Spinal cord (tissue), 10 donors: ENCODE measurements at regions not wholly inside any gene's neighbourhood (a gene's known extent, or its start where the extent isn't known, plus 50 kb on each side); places are given as distances from the start of the nearest gene placed in this dataset. TPM values are rescaled to one million over a fixed set of nuclear protein-coding genes. Genes with fewer than 3 reads are reported as not detected.

Experiments
- DNase-seq, 6 donors: peaks; one replicate each; pipeline versions ENCODE4 v3.0.0 to v3.0.0-alpha.2; 2013 to 2015; ENCODE audit warnings: low spot score in 6 of 6, low read depth in 4 of 6
- H3K27ac ChIP-seq: one replicate; pipeline ENCODE4 v1.5.1; 2013; ENCODE audit warnings: low read depth, low read length, control low read depth
- H3K27me3 ChIP-seq: one replicate; pipeline ENCODE4 v1.6.1; 2013; ENCODE audit warnings: low read length; ENCODE audit not compliant: control insufficient read depth, insufficient read depth
- H3K36me3 ChIP-seq: one replicate; pipeline ENCODE4 v1.6.1; 2013; ENCODE audit warnings: low read length; ENCODE audit not compliant: control insufficient read depth, insufficient read depth
- H3K4me1 ChIP-seq: one replicate; pipeline ENCODE4 v1.6.1; 2013; ENCODE audit warnings: low read length; ENCODE audit not compliant: control insufficient read depth, insufficient read depth
- H3K4me3 ChIP-seq: one replicate; pipeline ENCODE4 v1.5.1; 2013; ENCODE audit warnings: low read depth, low read length, control low read depth
- H3K9me3 ChIP-seq: one replicate; pipeline ENCODE4 v1.6.1; 2013; ENCODE audit warnings: low read length; ENCODE audit not compliant: control insufficient read depth, insufficient read depth
- WGBS: methylation state at CpG from one replicate; pipeline ENCODE4 v1.1.5; 2013; ENCODE audit warnings: missing lambda C conversion rate; ENCODE audit not compliant: insufficient coverage; 5-methylcytosine and 5-hydroxymethylcytosine counted together
- small RNA-seq: library from RNA; depleted of rRNA; stranded (forward); fragments of <200 nt; gene quantifications from one replicate; pipeline ENCODE3, GENCODE V24; 2014; ENCODE audit warnings: low replicate concordance
- donor health status: healthy.

- H3K27me3 ChIP-seq = no peaks in the 10 kb centered on the region
- no peaks in the 10 kb centered on the region for H3K9me3 ChIP-seq
- no peaks in the 10 kb centered on the region for H3K36me3 ChIP-seq
- no peak overlapping the region for H3K4me3 ChIP-seq
- WGBS = 80% methylated on average over 4 of the region's 4 CpGs
- DNase-seq = no peak
- no peak overlapping the region for H3K27ac ChIP-seq
- H3K4me1 ChIP-seq = peaks cover 11% of the 10 kb centered on the region
These were observed 173.4 kb downstream of the ANAPC1 start for GRCh38 chr2:111710613-111711012.

GRCh38 chr2:111711270-111711669 lies 172.7 kb downstream of the ANAPC1 start:
- no peaks in the 10 kb centered on the region for H3K27me3 ChIP-seq
- no peak overlapping the region for H3K27ac ChIP-seq
- DNase-seq = no peak
- no peak overlapping the region for H3K4me3 ChIP-seq
- no peaks in the 10 kb centered on the region for H3K9me3 ChIP-seq
- no peaks in the 10 kb centered on the region for H3K36me3 ChIP-seq
- H3K4me1 ChIP-seq = peaks cover 9% of the 10 kb centered on the region
- WGBS = no CpG with 5 or more reads among the region's 4 CpGs

DNA sequence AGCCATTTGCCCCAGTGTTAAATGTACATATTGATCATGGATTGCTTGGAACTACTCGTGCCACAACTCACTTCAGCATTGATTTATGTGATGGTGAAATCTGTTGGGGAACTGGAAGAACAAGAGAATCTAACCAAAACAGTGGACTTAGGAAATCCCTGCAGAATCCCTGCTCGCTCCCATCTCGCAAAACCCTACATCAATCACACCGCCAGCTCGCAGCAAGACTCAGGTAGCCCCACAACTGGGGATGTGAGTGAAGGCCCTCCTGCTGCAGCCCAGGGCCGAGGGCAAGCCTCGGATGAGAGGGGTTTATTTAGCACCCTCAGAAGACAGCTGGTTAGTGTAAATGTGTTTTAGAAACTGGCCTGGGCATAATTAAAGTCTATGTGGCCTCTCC lies 171.6 kb downstream of the ANAPC1 start:
- Histone ChIP-seq H3K9me3 (no peaks in the 10 kb centered on the region), H3K27ac (no peak overlapping the region), H3K27me3 (no peaks in the 10 kb centered on the region), H3K36me3 (no peaks in the 10 kb centered on the region), H3K4me1 (peaks cover 8% of the 10 kb centered on the region), H3K4me3 (no peak overlapping the region)
- no CpG with 5 or more reads among the region's 7 CpGs for WGBS
- no peak for DNase-seq

GRCh38 chr2:111712940-111713515 lies 171.0 kb downstream of the ANAPC1 start:
- 97% methylated on average over 3 of the region's 5 CpGs for WGBS
- Histone ChIP-seq H3K9me3 (no peaks in the 10 kb centered on the region), H3K27ac (no peak overlapping the region), H3K27me3 (no peaks in the 10 kb centered on the region), H3K36me3 (no peaks in the 10 kb centered on the region), H3K4me1 (peaks cover 8% of the 10 kb centered on the region), H3K4me3 (no peak overlapping the region)
- no peak for DNase-seq

GRCh38 chr2:111715987-111716904 lies 167.7 kb downstream of the ANAPC1 start:
- Histone ChIP-seq H3K4me1 (peaks cover 8% of the 10 kb centered on the region), H3K4me3 (no peak overlapping the region), H3K27me3 (no peaks in the 10 kb centered on the region), H3K9me3 (no peaks in the 10 kb centered on the region), H3K27ac (no peak overlapping the region), H3K36me3 (no peaks in the 10 kb centered on the region)
- DNase-seq = peak in 2 of 6 donors; percentile 61 to 64
- 71% methylated on average over 5 of the region's 13 CpGs for WGBS

DNA sequence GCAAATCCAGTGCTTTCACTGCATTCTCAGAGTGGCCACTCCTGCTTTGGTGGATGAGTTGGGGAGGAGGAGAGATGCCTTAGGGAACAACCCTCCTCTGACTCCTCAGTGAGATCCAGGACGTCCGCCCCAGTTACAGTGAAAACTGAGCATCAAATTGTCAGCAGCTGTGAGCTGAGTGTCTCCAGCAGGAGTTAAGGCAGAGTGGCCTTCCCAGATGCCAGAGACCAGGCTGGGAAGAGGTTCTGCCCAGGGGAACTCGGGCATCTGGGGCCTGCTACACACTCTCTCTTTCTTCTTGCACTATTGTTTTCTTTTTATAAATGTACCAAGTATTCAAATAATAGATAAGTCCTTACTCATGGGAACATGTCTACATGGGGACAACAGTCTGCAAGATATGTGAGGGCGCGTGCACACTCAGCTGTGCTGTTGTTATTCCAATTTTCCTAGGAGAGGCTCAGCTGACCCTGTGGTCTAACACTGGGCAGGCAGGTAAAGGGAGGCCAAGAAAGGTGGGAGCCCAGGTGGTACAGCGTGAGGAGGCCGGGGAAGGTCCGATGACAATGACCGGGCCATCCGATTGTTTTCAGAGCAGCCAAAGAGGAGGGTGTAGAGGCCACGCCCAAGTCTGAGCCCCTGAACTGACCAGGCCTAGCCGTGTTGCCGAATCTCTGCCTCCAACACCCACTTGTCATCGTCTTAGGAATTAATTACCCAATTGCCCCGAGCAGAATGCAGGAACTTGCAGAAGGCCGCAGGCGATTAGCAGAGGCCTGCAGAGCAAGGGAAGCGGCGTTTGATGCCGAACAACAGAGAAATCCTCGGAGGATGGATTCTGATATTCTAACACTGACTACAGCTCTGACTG lies 166.9 kb downstream of the ANAPC1 start:
- WGBS = 84% methylated on average over 11 of the region's 21 CpGs
- Histone ChIP-seq H3K4me3 (no peak overlapping the region), H3K27me3 (no peaks in the 10 kb centered on the region), H3K27ac (no peak overlapping the region), H3K9me3 (no peaks in the 10 kb centered on the region), H3K4me1 (peaks cover 8% of the 10 kb centered on the region), H3K36me3 (no peaks in the 10 kb centered on the region)
- no peak for DNase-seq

Small RNA genes in the stretch of these regions (small RNA-seq; reads per million reads assigned to genes)
- gene MIR4435-2 = not detected
